ENCODE measurements at regions not wholly inside any gene's neighbourhood (a gene's known extent, or its start where the extent isn't known, plus 50 kb on each side); places are given as distances from the start of the nearest gene placed in this dataset.
"Not testable (repeated sequence)": the region's sequence is repeated elsewhere in the genome, so short reads cannot be mapped to it uniquely, and the experiment has no call there.

DNA sequence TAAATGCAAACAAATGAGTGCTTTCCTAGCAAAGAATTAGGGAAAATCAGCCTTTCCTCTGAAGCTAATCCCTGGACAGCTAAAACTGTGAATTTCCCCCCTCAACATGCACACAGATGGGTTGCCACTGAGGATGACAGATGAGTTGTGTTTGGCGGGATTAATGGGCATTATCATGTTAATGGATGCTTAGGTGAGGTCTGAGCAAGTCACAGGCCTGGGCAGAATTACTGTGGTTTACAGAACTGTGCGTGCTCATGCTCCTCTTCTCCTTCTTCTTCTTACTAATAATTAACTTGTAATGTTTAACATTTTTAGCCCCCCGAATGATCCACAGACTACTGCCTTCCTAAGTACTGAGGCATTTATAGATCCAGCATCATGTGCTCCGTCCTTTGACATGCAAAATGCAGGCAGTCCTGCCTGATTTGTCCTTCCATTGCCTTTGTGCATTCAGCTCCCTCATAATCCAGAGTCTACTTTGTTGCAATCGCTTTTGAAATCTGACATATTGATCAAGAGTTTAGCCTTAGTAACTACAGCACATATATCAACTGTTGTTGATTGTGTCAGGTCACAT, 753.4 kb upstream of the MMS22L start:
- no peak for DNase-seq (ENCODE audit: low read depth)

DNA sequence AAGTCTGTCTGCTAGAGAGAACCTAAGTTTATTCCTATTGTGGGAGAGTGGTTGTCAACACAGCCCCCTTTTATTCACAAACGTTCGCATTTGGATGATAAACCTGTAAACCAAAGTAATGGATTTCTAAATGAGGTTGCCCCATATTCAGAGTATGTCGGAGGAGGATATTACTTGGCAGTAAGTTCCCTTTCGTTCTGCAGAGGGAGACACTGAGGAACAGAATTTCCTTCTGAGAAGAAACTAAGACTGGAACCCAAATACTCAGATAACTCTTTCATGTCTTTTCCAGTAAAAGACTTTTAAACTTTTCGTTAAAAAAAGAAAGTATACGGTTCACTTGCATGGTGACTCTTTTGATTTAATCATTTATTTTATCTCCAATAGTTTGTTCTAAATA, 754.6 kb upstream of the MMS22L start:
- no peak for DNase-seq (ENCODE audit: low read depth)

DNA sequence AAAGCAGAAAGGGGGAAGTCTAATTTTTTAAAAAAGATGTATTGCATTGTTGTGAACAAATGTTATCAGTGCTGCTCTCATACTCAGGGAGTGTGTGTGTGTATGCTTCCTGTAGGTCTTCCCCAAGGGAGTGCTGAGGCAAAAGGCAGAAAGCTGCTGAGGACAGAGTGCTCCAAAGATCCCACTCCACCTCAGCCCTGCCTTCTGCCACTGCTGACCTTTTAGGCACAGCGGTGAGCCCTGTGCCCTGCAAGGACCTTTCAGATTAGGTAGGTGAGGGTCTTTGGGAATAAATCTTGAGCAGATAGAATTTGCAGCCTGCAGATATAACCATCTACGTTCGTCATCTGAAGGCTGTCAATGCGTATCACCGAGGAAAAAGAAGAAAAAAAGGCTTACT, 756.4 kb upstream of the MMS22L start:
- DNase-seq (ENCODE audit: low read depth) = no peak

DNA sequence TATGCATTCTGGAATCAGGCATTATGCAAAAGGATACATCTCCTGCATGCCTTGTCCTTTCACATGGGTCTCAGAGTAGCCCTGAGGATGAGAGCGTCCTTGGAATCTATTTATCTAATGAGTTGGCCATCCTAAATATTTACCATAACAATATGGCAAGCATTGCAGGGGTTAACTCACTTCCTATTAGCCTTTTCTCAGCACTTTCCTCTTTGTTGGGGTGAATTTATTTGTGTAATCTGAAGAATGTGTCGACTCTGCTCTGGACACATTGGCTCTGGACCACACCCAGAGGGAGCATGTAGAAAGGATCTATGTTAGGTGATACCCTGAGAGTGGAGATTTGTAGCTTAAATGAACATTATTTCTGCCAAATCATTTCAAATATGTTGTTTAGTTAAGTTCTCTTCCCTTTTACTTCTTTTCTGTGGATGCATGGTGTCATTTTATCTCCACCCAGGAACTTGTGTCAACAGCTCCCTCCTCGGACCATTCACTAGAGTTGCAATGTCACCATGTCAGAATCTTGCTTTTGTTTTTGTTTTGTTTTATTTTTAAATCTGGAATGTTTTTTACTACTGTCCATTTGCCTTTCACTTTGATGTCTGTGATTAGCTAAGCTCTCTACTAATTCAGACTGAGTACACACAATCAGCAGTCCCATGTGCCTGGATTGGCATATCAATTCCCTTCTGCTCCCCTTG, 757.0 kb upstream of the MMS22L start:
- no peak for DNase-seq (ENCODE audit: low read depth)

DNA sequence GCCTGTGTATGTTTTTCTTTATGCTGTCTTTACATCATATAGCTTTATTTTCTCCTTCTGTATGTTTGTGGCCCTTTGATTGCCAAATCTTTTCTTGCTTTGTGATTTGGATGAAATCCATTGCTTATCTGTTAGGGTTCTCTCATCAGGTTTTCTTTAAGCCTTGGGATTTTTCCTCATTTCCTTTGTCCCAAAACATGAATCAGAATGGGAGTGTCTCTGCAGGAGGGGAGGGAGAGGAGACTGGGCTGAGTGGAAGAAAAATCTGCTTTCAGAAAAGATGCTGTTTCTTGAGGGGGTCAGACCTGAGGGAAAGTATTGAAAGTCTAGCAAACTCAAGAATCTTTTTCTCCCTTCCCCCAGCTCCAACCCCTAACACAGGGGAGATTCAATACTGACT, 758.0 kb upstream of the MMS22L start:
- DNase-seq (ENCODE audit: low read depth) = no peak

DNA sequence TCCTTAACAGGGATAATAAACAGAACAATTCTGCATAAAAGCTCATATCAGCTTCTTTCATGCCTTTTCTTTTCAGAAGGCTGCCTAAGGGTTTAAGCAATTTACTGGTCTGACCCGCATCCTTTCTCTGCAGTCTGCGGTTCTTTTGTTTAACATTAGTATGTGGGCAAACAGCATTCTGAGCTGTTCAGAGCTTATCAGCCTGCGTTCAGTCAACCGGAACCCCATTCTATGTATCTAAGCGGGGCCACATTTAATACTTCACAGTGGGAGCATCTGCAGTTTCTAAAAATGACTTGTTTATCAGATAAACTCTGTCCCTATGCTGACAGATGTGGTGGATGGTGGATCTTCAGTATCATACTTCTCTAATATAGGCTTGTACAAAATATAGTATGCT, 758.9 kb upstream of the MMS22L start:
- DNase-seq (ENCODE audit: low read depth) = no peak

DNA sequence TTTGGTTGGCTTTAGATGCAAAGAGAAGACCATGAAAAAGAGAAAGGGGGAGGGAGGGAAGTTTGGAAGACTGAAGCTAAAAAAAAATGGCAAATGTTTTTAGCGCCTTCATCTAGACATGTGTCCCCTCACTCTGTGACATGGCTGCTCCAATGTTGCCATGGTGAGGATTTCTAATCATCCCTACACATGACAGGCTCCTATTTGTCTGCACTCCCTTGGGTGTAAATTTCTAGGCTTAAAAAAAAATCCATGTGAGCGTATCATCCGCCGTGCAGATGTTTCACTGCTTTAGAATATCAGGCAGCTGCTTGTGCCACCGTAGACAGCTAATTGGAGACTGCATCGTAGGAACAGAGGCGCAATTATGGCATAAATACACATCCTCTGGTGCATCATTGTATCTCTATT, 761.1 kb upstream of the MMS22L start:
- no peak for DNase-seq (ENCODE audit: low read depth)

DNA sequence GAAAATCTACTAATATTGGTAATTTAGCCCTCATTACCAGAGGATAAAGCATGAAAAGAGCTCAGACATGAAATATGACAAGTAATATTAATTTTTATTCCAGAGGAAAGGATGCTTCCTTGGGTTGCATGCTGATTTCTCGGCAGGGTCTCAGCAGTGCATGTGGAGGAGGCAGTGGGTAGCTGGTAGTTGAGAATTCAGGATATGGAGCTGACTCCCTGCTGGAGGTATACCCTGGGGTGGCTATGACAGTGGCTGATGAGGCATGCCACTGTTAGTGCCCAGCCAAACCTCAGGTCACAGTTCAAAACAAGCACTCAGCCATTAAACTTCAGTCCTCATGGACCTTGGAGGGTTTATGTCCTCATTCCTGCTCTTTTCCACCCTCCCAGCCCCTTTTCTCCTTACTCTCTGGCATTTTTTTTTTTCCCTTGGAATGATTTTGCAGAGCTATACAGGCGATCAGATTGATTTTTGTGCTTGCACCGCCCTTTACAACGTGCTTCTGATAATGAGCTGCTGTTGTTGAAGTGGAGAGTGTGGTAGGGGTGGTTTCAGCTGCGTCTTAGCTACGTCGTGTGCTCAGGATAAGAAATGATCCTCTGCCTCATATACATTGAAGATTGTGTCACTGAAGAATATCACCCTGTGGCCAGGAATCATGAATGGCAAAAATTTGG, 761.9 kb upstream of the MMS22L start:
- no peak for DNase-seq (ENCODE audit: low read depth)

DNA sequence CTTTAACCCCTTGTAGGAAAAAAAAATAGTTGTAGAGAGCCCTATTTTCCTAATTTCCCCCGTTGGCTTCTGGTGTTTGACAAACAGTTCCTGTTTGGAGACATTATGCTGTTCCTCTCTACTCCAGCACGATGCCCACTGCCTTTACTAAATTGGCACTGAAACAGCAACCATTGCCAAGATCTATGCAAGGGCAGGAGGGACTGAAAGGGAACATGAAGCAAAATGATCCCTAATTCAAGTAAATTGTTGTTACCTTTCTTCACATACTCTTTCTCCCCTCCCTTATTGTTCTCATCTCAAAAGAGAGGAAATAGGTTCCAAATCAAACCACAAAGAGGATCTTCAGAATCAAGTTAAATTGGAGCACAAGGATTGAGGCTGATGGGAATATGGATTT, 764.1 kb upstream of the MMS22L start:
- DNase-seq (ENCODE audit: low read depth) = no peak

- DNase-seq (ENCODE audit: low read depth) = no peak
Measured at GRCh38 chr6:98047871-98048270, 764.9 kb upstream of the MMS22L start.

GRCh38 chr6:98054453-98054852, 771.4 kb upstream of the MMS22L start:
- DNase-seq (ENCODE audit: low read depth) = no peak

- DNase-seq (ENCODE audit: low read depth) = no peak
Measured at GRCh38 chr6:98056955-98057354, 773.9 kb upstream of the MMS22L start.

DNA sequence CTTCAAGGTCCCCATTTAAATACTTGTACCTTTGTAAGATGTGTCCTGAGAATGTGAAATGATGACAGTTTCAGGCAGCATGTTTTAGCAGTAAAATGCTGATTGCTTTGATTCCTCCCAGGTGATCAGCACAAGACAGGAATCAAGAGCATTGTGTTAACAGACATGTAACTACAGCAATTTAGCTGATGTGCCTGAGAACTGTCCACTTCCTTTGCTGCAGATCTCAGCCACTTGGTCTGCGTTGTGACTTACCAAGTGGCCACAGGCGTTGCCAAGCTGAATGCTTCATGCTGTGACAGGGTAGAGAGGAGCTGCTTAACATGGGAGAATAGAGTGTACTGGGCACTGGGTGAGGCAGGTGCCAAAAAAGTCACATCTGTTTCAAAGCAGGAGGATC, 767.0 kb upstream of the POU3F2 start:
- no peak for DNase-seq (ENCODE audit: low read depth)

- not testable (repeated sequence) for DNase-seq (ENCODE audit: low read depth)
Measured at GRCh38 chr6:98088537-98088936, 745.8 kb upstream of the POU3F2 start.

- DNase-seq (ENCODE audit: low read depth) = no peak
Measured at GRCh38 chr6:98092331-98092730, 742.0 kb upstream of the POU3F2 start.

DNA sequence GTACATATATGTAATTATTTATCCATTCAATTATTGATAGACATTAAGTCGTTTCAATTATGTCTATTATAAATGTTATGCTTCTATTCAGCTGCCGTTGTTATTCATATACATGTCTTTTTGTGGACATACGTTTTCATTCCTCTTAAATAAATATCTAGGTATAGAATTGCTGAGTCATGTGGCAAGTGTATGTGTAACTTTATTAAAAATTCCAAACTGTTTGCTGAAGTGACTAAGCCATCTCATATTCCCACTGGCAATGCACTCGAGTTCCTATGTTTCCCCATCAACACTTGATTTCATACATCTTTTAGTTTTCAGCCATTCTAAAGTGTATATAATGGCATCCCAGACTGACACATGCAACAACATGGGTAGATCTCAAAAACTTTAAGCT, 739.7 kb upstream of the POU3F2 start:
- no peak for DNase-seq (ENCODE audit: low read depth)

DNA sequence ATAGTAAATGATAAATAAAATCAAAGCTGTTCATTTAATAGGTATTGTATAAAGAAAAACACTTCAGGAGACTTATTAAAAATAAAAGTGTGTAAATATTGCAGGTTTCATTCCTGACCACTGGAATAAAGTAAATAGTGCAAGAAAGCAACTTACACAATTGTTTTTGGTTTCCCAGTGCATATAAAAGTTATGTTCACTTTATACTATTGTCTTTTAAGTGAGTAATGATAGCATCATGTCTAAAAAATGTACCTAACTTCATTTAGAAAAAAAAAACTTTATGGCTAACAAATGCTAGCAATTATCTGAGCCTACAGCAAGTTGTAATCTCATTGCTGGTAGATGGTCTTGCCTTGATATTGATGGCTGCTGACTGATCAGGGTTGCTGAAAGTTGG, 726.6 kb upstream of the POU3F2 start:
- DNase-seq (ENCODE audit: low read depth) = no peak

GRCh38 chr6:98116455-98116854, 717.9 kb upstream of the POU3F2 start:
- DNase-seq (ENCODE audit: low read depth) = no peak

DNA sequence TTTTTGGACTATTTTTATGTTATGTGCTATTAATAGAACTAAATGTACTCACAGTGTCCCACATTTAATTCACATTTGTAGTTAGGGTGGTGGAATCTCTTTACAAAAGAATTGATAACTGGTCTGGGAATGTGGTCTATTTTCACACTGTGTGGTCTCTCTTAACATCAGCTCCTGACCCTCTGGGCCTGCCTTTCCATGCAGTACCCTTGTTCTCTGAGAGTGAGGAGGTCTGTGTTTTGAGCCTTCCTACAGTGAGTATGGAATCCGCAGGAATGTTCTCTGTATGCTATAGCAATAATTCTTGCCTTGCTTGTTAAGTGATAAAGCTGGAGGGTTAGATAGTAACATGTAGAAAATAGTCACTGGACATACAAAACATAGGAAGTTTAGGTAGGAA, 717.3 kb upstream of the POU3F2 start:
- no peak for DNase-seq (ENCODE audit: low read depth)

- DNase-seq (ENCODE audit: low read depth) = no peak
Measured at GRCh38 chr6:98118397-98119045, 715.9 kb upstream of the POU3F2 start.

- no peak for DNase-seq (ENCODE audit: low read depth)
Measured at GRCh38 chr6:98124171-98124570, 710.2 kb upstream of the POU3F2 start.

DNA sequence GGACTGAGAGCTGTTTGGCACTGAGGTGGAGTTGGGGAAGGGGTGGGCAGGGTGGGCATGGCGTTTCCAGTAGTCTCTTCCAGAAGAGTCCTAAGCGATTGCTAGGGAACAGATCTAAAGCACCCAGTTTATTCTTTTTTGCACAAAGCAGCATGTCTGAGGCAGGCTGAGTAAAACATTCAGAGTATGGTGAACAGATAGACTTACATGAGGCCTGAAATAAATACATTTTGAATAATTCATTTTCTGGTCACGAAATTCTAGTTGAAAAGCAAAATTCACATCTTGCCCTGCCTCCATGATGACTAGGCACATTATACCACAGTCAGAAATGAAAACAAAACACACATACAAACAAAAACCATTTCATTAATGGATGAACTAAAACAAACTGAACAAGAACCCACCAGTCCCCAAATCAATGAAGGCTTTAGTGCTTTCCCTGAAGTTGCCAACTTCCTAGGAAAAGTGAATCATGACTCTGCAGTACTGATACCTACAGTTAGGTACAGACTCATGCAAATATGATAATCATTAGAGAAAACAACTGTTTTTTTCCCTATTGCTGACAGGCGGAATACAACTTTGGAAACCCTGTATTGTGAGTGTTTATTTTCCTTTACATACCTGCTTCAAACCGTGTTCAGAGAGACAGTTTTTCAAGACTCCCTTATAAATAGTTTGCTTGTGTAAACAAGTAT, 702.9 kb upstream of the POU3F2 start:
- no peak for DNase-seq (ENCODE audit: low read depth)

DNA sequence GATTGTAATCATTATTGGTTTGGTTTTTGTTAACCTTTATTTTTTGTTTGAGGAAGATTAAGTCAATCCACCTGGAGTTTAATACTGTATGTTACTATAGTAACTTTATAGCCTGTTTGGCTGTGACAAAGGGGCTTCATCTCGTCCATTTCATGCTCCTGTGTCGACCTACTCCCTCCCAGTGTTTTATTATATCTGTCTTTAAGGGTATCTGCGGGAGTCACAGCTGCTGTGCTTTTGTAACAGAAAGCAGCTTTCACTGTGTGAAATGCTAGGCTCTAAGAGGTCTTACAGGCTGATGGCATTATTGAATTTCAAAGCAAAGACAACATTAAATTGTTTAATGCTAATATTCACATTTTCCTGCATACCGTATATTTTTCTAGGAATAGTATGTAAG, 698.0 kb upstream of the POU3F2 start:
- no peak for DNase-seq (ENCODE audit: low read depth)
